ENCODE measurements at regions not wholly inside any gene's neighbourhood (a gene's known extent, or its start where the extent isn't known, plus 50 kb on each side); places are given as distances from the start of the nearest gene placed in this dataset.

GRCh38 chr11:19350160-19350559, 109.4 kb upstream of the E2F8 start:
- H3K27ac ChIP-seq (replicated peaks): no peak overlapping the region
- no peak overlapping the region for H3K4me3 ChIP-seq (replicated peaks; ENCODE audit: insufficient read depth, low read length)
- TF ChIP-seq POLR2AphosphoS5 (IDR thresholded peaks at IDR 0.05; ENCODE audit: low read depth): no peak
- TF ChIP-seq REST (IDR thresholded peaks at IDR 0.05; ENCODE audit: insufficient replicate concordance, low read depth): no peak
- H3K27me3 ChIP-seq (ENCODE audit: insufficient read depth, poor library complexity, severe bottlenecking): peaks cover 38% of the 10 kb centered on the region
- DNase-seq (ENCODE audit: low read depth in 1 of 2, low spot score in 1 of 2): no peak

- peaks cover 44% of the 10 kb centered on the region for H3K27me3 ChIP-seq (ENCODE audit: insufficient read depth, poor library complexity, severe bottlenecking)
- no peak for TF ChIP-seq CTCF (IDR thresholded peaks at IDR 0.05; ENCODE audit: insufficient read depth, low read length)
- TF ChIP-seq REST (IDR thresholded peaks at IDR 0.05; ENCODE audit: insufficient replicate concordance, low read depth): no peak
- no peak for TF ChIP-seq GABPA (IDR thresholded peaks at IDR 0.05; ENCODE audit: low read depth)
- TF ChIP-seq POLR2AphosphoS5 (IDR thresholded peaks at IDR 0.05; ENCODE audit: low read depth): no peak
- TF ChIP-seq SPI1 (IDR thresholded peaks at IDR 0.05; ENCODE audit: borderline replicate concordance, low read depth): no peak
- no peak for DNase-seq (ENCODE audit: low read depth in 1 of 2, low spot score in 1 of 2)
- H3K4me3 ChIP-seq (replicated peaks; ENCODE audit: insufficient read depth, low read length): no peak overlapping the region
- H3K27ac ChIP-seq (replicated peaks): no peak overlapping the region
Measured at GRCh38 chr11:19349340-19350025, 108.7 kb upstream of the E2F8 start.

- no peak overlapping the region for H3K27ac ChIP-seq (replicated peaks)
- no peak for DNase-seq (ENCODE audit: low read depth in 1 of 2, low spot score in 1 of 2)
- TF ChIP-seq SPI1 (IDR thresholded peaks at IDR 0.05; ENCODE audit: borderline replicate concordance, low read depth) (no peak), CTCF (IDR thresholded peaks at IDR 0.05; ENCODE audit: insufficient read depth, low read length) (no peak), POLR2AphosphoS5 (IDR thresholded peaks at IDR 0.05; ENCODE audit: low read depth) (no peak), REST (IDR thresholded peaks at IDR 0.05; ENCODE audit: insufficient replicate concordance, low read depth) (no peak), GABPA (IDR thresholded peaks at IDR 0.05; ENCODE audit: low read depth) (no peak)
- no peak overlapping the region for H3K4me3 ChIP-seq (replicated peaks; ENCODE audit: insufficient read depth, low read length)
- H3K27me3 ChIP-seq (ENCODE audit: insufficient read depth, poor library complexity, severe bottlenecking): peaks cover 50% of the 10 kb centered on the region
Measured at GRCh38 chr11:19347911-19348310, 107.2 kb upstream of the E2F8 start.

All from HL-60 (cell line).